GM19023 (cell line): ENCODE measurements at regions not wholly inside any gene's neighbourhood (a gene's known extent, or its start where the extent isn't known, plus 50 kb on each side); places are given as distances from the start of the nearest gene placed in this dataset.

Source experiments
- ATAC-seq: cut with Tn5 transposase; IDR thresholded peaks from one replicate; pipeline ENCODE4 v1.9.1; 2021; ENCODE audit warnings: mild to moderate bottlenecking, moderate library complexity; ENCODE audit not compliant: unreplicated experiment

DNA sequence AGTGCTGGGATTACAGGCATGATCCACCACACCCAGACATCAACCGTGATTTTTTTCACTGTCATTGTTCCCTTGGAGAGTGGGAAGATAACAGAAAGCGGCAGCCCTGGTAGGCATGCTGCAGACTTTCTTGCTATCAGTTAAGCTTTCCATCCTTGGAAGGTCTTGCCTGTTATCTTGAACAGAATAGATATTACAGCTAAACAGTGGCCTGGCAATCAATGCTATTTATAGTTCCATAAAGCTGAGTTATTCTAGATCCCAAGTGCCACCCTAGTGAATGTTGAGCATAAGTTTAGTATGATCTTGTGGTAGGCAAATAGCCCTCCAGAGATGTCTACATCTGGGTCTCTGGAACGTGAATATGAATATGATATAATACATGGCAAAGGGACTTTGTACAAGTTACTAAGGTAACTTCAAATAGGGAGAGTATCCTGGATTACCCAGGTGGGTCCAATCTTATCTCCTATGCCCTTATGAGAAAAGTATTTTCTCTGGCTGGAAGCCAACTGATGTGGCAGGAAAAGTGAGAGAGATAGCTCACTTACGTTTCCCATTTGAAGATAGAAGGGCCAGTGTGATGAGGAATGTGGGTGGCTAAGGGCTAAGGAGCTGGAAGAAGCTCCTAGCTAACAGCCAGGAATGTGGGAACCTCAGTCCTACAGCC is 609.1 kb upstream of the IGFBP3 start:
- no peak for ATAC-seq

- ATAC-seq: no peak
These were observed 606.3 kb upstream of the IGFBP3 start for GRCh38 chr7:46527360-46527759.

GRCh38 chr7:46525876-46526275 is 604.8 kb upstream of the IGFBP3 start:
- ATAC-seq: no peak

DNA sequence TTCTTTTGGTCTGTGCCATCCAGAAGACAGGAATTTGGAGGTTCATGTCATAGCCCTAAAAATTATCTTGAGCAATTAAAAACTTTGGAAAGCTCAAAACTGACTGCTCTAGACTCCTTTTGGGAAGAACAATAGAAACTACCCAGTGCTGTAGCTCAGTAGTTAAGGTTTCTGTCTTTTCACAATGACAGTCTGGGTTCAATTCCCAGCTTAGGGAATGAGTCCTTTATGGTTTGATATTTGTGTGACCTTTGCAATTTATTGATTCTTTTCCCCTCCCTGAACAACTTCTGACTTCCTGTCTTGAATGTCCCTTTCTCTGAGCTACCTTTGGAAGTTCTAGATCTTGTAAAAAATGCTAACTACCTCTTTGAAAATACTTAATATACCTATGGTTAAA is 603.3 kb upstream of the IGFBP3 start:
- no peak for ATAC-seq

- no peak for ATAC-seq
These were observed 601.4 kb upstream of the IGFBP3 start for GRCh38 chr7:46522354-46522906.

DNA sequence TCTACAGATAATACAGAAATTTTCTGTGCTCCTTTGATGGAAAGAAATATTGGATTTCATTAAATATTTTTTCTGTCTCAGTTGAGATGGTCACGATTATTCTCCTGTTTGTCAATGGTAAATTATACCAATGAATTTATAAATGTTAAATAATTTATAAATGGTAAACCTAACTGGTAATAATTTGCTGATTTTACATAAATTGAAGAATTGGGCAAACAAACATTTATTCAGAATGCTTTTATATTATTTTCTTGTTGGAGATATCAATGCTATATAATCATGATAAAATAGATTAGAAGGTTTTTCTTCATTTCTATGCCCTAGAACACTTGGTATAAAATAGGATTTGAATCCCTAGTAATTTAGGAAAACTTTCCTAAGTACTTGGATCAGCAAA is 597.6 kb upstream of the IGFBP3 start:
- ATAC-seq: no peak

GRCh38 chr7:46515844-46516590 is 594.9 kb upstream of the IGFBP3 start:
- ATAC-seq: no peak

DNA sequence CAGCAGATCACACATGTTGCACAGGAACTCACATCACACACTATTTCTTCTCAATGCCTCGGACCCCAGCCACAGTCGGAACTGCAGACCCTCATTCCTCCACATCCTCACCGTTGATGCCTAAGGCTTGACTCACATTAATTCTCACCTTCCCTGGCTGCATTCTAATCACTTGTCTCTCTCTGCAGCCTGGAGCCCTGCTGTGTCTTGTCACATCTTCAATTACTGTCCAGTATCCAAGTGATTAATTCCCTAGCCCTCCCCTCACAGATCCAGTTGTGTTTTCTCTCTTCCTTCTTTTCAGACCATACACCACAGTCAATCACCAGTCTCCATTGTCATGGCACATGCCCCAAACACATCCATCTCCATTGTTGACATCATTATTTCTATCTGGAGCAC is 592.4 kb upstream of the IGFBP3 start:
- ATAC-seq: no peak

- ATAC-seq: no peak
These were observed 591.9 kb upstream of the IGFBP3 start for GRCh38 chr7:46512891-46513413.

- no peak for ATAC-seq
These were observed 590.6 kb upstream of the IGFBP3 start for GRCh38 chr7:46511442-46512215.

GRCh38 chr7:46508583-46508982 is 587.5 kb upstream of the IGFBP3 start:
- ATAC-seq: no peak

- no peak for ATAC-seq
These were observed 586.5 kb upstream of the IGFBP3 start for GRCh38 chr7:46507560-46507959.

DNA sequence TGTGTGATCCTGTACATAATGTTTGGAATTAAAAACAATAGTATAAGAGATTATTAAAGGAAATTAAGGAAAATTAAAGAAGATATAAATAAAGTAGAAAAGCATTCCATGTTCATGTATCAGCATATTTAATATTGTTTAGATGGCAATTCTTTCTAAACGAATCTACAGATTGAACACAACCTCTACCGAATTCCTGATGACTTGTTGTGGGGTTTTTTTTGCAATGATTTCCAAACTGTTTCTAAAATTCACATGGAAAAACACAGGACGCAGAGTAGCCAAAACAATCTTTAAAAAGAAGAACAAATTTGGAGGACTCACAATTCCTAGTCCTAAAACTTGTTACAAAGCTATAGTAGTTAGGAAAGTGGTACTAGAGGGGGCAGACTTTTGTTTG is 573.4 kb upstream of the IGFBP3 start:
- no peak for ATAC-seq

GRCh38 chr7:46494028-46494427 is 573.0 kb upstream of the IGFBP3 start:
- no peak for ATAC-seq

- no peak for ATAC-seq
These were observed 572.1 kb upstream of the IGFBP3 start for GRCh38 chr7:46493196-46493595.

- ATAC-seq: no peak
These were observed 571.4 kb upstream of the IGFBP3 start for GRCh38 chr7:46492466-46492865.

- ATAC-seq: no peak
These were observed 569.3 kb upstream of the IGFBP3 start for GRCh38 chr7:46490406-46490805.

GRCh38 chr7:46489106-46489505 is 568.0 kb upstream of the IGFBP3 start:
- no peak for ATAC-seq

DNA sequence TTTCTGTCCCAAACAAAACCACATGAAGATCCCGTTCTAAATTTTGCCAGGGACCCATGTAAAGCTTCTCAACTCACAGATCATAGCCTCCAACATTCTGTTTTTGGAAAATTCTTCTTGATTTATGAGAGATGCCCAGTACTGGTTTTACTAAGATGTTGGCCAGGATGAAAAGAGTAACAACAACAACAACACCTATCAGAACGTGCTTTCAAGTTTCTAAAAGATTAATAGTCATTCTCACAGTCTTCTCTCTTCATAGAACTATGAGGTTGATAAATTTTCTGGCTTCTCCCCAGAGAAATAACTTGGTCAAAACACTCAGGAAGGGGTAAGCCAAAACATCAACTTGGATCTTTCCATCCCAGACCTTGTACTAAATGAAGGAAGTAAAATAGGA is 567.5 kb upstream of the IGFBP3 start:
- ATAC-seq: no peak

- no peak for ATAC-seq
These were observed 565.5 kb upstream of the IGFBP3 start for GRCh38 chr7:46486256-46487206.
